ENCODE measurements at regions not wholly inside any gene's neighbourhood (a gene's known extent, or its start where the extent isn't known, plus 50 kb on each side); places are given as distances from the start of the nearest gene placed in this dataset.
"Not testable (repeated sequence)": the region's sequence is repeated elsewhere in the genome, so short reads cannot be mapped to it uniquely, and the experiment has no call there.

DNA sequence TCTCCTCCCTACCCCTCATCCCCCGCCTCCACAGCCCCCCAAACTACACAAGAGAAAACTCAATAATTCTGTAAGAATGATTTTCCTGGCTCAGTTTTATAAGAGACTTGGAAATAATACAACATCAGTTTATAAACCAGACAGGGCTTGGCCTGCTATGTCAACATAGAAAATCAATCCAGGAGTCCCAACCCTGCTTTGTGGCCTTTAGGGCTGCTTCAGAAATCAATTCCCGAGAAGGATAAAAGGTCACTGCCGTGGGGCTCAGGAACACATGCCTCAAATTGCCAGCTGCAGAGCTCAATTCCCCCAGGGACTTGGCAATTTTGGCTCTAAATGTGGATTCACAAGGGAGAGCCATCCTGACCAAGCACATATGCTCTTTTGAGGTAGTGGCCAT is 520.8 kb downstream of the TTLL7 start:
- H3K9me3 ChIP-seq; H3K27ac ChIP-seq; H3K27me3 ChIP-seq; intact Hi-C loops (cut with DNase I; ENCODE audit: low total_unique reads); H3K36me3 ChIP-seq; H3K4me3 ChIP-seq; DNase-seq (ENCODE audit: low spot score in 2 of 2); H3K4me1 ChIP-seq: not testable (repeated sequence)

- DNase-seq (ENCODE audit: low spot score in 2 of 2); H3K36me3 ChIP-seq; intact Hi-C loops (cut with DNase I; ENCODE audit: low total_unique reads); H3K4me1 ChIP-seq; H3K4me3 ChIP-seq; H3K9me3 ChIP-seq; H3K27me3 ChIP-seq; H3K27ac ChIP-seq: not testable (repeated sequence)
Observed at GRCh38 chr1:83476518-83476917, 522.4 kb downstream of the TTLL7 start.

GRCh38 chr1:83474946-83475345 is 524.0 kb downstream of the TTLL7 start:
- H3K9me3 ChIP-seq; H3K36me3 ChIP-seq; H3K4me3 ChIP-seq; H3K4me1 ChIP-seq; DNase-seq (ENCODE audit: low spot score in 2 of 2); H3K27me3 ChIP-seq; H3K27ac ChIP-seq; intact Hi-C loops (cut with DNase I; ENCODE audit: low total_unique reads): not testable (repeated sequence)

DNA sequence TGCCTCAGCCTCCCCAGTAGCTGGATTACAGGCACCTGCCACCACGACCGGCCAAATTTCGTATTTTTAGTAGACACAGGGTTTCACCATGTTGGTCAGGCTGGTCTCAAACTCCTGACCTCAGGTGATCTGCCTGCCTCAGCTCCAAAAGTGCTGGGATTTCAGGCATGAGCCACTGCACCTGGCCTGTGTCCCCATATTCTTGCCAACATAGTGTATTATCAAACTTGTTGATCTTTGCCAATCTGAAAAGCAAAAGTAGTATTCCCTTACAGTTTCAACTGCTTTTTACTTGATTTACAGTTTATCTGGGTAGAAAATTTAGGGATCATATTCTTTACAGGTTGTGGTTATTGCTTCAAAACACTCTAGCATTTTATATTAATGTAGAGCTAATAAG is 524.9 kb downstream of the TTLL7 start:
- H3K9me3 ChIP-seq; intact Hi-C loops (cut with DNase I; ENCODE audit: low total_unique reads); H3K27ac ChIP-seq; H3K36me3 ChIP-seq; H3K4me1 ChIP-seq; H3K4me3 ChIP-seq; H3K27me3 ChIP-seq; DNase-seq (ENCODE audit: low spot score in 2 of 2): not testable (repeated sequence)

DNA sequence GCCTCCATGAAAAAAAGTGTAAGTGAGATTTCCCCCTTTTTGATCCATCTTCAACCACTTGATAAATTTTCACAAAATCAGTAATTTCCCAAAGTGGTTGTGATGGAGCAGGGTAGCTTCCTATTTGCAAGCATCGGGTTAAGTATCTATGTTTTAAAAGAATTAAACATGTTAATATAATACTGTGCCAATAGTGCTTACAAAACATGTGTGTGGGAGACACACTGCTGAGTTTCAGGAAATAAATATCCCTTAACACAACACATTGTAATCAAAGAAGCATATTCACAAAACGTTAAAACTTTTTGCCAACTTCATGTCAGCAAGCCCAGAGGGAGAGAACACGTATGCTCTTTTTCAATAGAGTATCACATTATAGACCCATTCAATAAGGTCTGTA is 526.9 kb downstream of the TTLL7 start:
- H3K4me3 ChIP-seq; H3K27me3 ChIP-seq; H3K27ac ChIP-seq; DNase-seq (ENCODE audit: low spot score in 2 of 2); H3K36me3 ChIP-seq; H3K9me3 ChIP-seq; H3K4me1 ChIP-seq; intact Hi-C loops (cut with DNase I; ENCODE audit: low total_unique reads): not testable (repeated sequence)

GRCh38 chr1:83471272-83471671 is 527.7 kb downstream of the TTLL7 start:
- H3K9me3 ChIP-seq; H3K36me3 ChIP-seq; H3K4me1 ChIP-seq; H3K27me3 ChIP-seq; H3K27ac ChIP-seq; intact Hi-C loops (cut with DNase I; ENCODE audit: low total_unique reads); DNase-seq (ENCODE audit: low spot score in 2 of 2); H3K4me3 ChIP-seq: not testable (repeated sequence)

DNA sequence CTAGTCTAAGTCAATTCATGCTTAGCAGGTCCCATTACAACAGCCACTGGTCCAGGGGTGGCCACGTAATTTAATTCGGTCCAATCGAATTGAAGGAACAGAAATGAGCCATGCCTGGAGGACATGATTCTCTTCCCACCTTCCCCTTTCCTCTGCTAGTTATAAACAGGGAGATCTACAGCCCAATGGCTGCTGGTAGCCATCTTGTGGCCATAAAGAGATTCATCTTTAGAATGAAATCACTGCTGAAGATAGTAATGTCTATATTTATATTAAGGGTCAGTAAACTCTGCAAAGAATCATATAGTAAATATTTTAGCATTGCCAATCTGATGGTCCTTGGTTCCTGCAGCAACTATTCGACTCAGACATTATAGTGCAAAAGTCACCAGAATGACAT is 530.6 kb downstream of the TTLL7 start:
- intact Hi-C loops (cut with DNase I; ENCODE audit: low total_unique reads) = not testable (repeated sequence)

GRCh38 chr1:83457735-83458248 is 541.1 kb downstream of the TTLL7 start:
- H3K36me3 ChIP-seq; DNase-seq (ENCODE audit: low spot score in 2 of 2); intact Hi-C loops (cut with DNase I; ENCODE audit: low total_unique reads); H3K9me3 ChIP-seq; H3K4me1 ChIP-seq; H3K27me3 ChIP-seq; H3K27ac ChIP-seq; H3K4me3 ChIP-seq: not testable (repeated sequence)

More for the DNA sequence above, 530.6 kb downstream of the TTLL7 start:
- not testable (repeated sequence) for H3K4me1 ChIP-seq; H3K36me3 ChIP-seq; H3K4me3 ChIP-seq; H3K27me3 ChIP-seq; DNase-seq (ENCODE audit: low spot score in 2 of 2); H3K27ac ChIP-seq; H3K9me3 ChIP-seq

DNA sequence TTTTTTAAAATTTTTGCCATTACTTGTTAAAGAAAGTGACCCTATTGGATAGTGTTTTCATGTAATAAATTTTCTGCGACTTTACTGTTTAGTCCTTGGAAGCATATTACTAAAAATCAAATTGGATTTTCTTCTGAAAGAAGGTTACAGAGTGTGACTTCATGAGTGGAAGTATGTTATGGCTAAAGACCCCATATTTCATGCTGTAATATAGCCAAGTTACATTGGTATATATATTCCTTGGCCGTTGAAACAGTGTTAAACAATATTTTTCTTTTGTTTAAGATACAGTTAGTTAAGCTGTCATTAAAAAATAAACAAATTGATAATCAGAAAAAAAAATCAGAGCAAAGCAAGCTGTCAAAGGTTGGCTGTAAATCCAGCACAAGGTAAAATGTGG is 541.7 kb downstream of the TTLL7 start:
- H3K4me1 ChIP-seq; H3K27ac ChIP-seq; H3K36me3 ChIP-seq; H3K4me3 ChIP-seq; H3K27me3 ChIP-seq; intact Hi-C loops (cut with DNase I; ENCODE audit: low total_unique reads); DNase-seq (ENCODE audit: low spot score in 2 of 2); H3K9me3 ChIP-seq: not testable (repeated sequence)

GRCh38 chr1:83455753-83456152 is 543.2 kb downstream of the TTLL7 start:
- not testable (repeated sequence) for H3K4me1 ChIP-seq

DNA sequence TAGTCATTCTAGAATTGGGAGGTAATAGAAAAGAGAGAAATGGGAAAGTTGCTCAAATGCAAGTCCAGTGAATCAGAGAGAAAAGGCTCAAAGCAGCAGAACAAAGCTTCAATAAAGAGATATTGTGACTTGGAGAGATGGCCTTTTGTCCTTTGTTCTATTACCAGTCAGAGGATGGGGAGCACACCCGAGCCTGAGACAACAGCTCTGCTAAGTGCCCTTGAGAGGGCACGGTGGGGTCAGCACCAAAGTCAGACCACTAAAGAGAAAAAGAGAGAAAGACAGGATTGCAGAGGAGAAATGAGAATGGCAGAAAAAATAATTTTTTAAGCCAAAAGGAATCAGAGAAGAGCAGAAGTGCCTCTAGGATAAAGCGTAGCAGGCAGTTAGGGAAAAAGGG is 553.1 kb downstream of the TTLL7 start:
- H3K4me1 ChIP-seq; intact Hi-C loops (cut with DNase I; ENCODE audit: low total_unique reads); DNase-seq (ENCODE audit: low spot score in 2 of 2); H3K4me3 ChIP-seq; H3K27me3 ChIP-seq; H3K36me3 ChIP-seq; H3K27ac ChIP-seq; H3K9me3 ChIP-seq: not testable (repeated sequence)

More at GRCh38 chr1:83455753-83456152, 543.2 kb downstream of the TTLL7 start:
- intact Hi-C loops (cut with DNase I; ENCODE audit: low total_unique reads); H3K27me3 ChIP-seq; H3K9me3 ChIP-seq; H3K4me3 ChIP-seq; H3K36me3 ChIP-seq; DNase-seq (ENCODE audit: low spot score in 2 of 2); H3K27ac ChIP-seq: not testable (repeated sequence)

- H3K4me1 ChIP-seq; intact Hi-C loops (cut with DNase I; ENCODE audit: low total_unique reads); H3K4me3 ChIP-seq; DNase-seq (ENCODE audit: low spot score in 2 of 2); H3K27ac ChIP-seq; H3K27me3 ChIP-seq; H3K9me3 ChIP-seq; H3K36me3 ChIP-seq: not testable (repeated sequence)
Observed at GRCh38 chr1:83442412-83442811, 556.5 kb downstream of the TTLL7 start.

GRCh38 chr1:83440586-83440985 is 558.3 kb downstream of the TTLL7 start:
- H3K27ac ChIP-seq; H3K27me3 ChIP-seq; H3K9me3 ChIP-seq; intact Hi-C loops (cut with DNase I; ENCODE audit: low total_unique reads); DNase-seq (ENCODE audit: low spot score in 2 of 2); H3K4me1 ChIP-seq; H3K4me3 ChIP-seq; H3K36me3 ChIP-seq: not testable (repeated sequence)

GRCh38 chr1:83440021-83440420 is 558.9 kb downstream of the TTLL7 start:
- H3K4me1 ChIP-seq; H3K9me3 ChIP-seq; H3K4me3 ChIP-seq; DNase-seq (ENCODE audit: low spot score in 2 of 2); intact Hi-C loops (cut with DNase I; ENCODE audit: low total_unique reads); H3K27me3 ChIP-seq; H3K27ac ChIP-seq; H3K36me3 ChIP-seq: not testable (repeated sequence)
